Type B pancreatic cell (in vitro differentiated cells): ENCODE measurements at regions not wholly inside any gene's neighbourhood (a gene's known extent, or its start where the extent isn't known, plus 50 kb on each side); places are given as distances from the start of the nearest gene placed in this dataset.

Experiments
- DNase-seq: peaks from one replicate; pipeline ENCODE4 v3.0.0; 2021; ENCODE audit warnings: mixed read lengths; ENCODE audit not compliant: unreplicated experiment; ENCODE audit errors: extremely low spot score
- H3K27ac Mint-ChIP-seq: 2 replicates; pipeline ENCODE4 v1.8.0; 2021; ENCODE audit warnings: mild to moderate bottlenecking, mixed read lengths
- H3K27me3 Mint-ChIP-seq: 2 replicates; pipeline ENCODE4 v1.8.0; 2021; ENCODE audit warnings: mixed read lengths
- H3K36me3 Mint-ChIP-seq: 2 replicates; pipeline ENCODE4 v1.8.0; 2021; ENCODE audit warnings: mixed read lengths
- H3K4me1 Mint-ChIP-seq: one replicate; pipeline ENCODE4 v1.8.0; 2021; ENCODE audit warnings: mixed read lengths; ENCODE audit not compliant: unreplicated experiment
- H3K4me3 Mint-ChIP-seq: 2 replicates; pipeline ENCODE4 v1.8.0; 2021; ENCODE audit warnings: mild to moderate bottlenecking, mixed read lengths
- H3K9me3 Mint-ChIP-seq: 2 replicates; pipeline ENCODE4 v1.8.0; 2021; ENCODE audit warnings: mixed read lengths
- CTCF ChIP-seq: fragments of 200-600 bp; sonication (generic); conservative IDR thresholded peaks from 2 replicates; pipeline ENCODE4 v1.5.0; 2021; ENCODE audit warnings: antibody characterized with exemption, mild to moderate bottlenecking

- DNase-seq, result no peak
- TF ChIP-seq CTCF, result no peak
- Mint-ChIP-seq H3K9me3 (no peaks in the 10 kb centered on the region), H3K4me3 (no peak overlapping the region), H3K4me1 (peaks cover 13% of the 10 kb centered on the region), H3K27me3 (peaks cover 4% of the 10 kb centered on the region), H3K36me3 (no peaks in the 10 kb centered on the region), H3K27ac (no peak overlapping the region)
Measured at GRCh38 chr4:13966231-13967195, 339.0 kb upstream of the BOD1L1 start.

DNA sequence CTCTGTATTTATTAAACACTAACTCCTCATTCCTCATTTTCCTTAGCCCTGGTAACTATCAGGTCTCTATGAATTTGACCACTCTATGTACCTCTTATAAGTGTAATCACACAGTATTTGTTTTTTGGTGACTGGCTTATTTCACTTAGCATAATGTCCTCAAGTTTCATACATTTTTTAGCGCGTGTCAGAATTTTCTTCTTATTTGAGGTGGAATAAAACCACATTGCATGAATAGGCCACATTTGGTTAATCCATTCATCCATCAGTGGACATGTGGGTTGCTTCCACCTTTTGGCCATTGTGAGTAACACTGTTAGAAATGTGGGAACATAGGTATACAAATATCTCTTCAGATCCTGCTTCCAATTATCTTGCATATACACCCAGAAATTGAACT is 341.2 kb upstream of the BOD1L1 start:
- Mint-ChIP-seq H3K27ac (no peak overlapping the region), H3K4me1 (peaks cover 13% of the 10 kb centered on the region), H3K36me3 (no peaks in the 10 kb centered on the region), H3K27me3 (peaks cover 4% of the 10 kb centered on the region), H3K4me3 (no peak overlapping the region), H3K9me3 (no peaks in the 10 kb centered on the region)
- no peak for DNase-seq
- TF ChIP-seq CTCF, result no peak

- Mint-ChIP-seq H3K27me3 (no peaks in the 10 kb centered on the region), H3K36me3 (no peaks in the 10 kb centered on the region), H3K9me3 (no peaks in the 10 kb centered on the region), H3K4me1 (peaks cover 13% of the 10 kb centered on the region), H3K4me3 (no peak overlapping the region), H3K27ac (no peak overlapping the region)
- no peak for DNase-seq
- no peak for TF ChIP-seq CTCF
Measured at GRCh38 chr4:13970349-13970748, 342.8 kb upstream of the BOD1L1 start.

DNA sequence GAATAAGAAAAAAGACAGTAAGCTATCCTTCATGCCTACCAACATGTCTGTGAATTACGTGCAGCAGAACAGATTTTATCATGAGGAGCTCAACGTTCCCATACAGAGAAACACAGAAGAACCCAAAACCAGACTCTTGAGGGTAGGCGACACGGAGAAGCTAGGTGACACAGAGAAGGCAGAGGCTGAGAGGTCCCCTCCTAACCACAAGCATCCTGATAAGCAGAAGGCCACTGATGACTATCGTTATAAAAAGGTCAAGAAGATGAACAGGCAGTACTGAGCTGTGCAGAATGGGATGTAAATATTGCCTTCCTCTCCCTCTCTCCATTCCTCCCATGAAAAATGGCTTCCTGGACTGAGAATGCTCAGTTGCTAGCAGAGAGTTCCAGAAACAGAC is 350.2 kb upstream of the BOD1L1 start:
- Mint-ChIP-seq H3K27me3 (peaks cover 3% of the 10 kb centered on the region), H3K9me3 (no peaks in the 10 kb centered on the region), H3K27ac (no peak overlapping the region), H3K4me1 (no peaks in the 10 kb centered on the region), H3K36me3 (no peaks in the 10 kb centered on the region), H3K4me3 (no peak overlapping the region)
- DNase-seq, result no peak
- TF ChIP-seq CTCF, result no peak

GRCh38 chr4:13980317-13981310 is 353.1 kb upstream of the BOD1L1 start:
- Mint-ChIP-seq H3K27me3 (peaks cover 3% of the 10 kb centered on the region), H3K36me3 (no peaks in the 10 kb centered on the region), H3K9me3 (no peaks in the 10 kb centered on the region), H3K4me3 (no peak overlapping the region), H3K4me1 (no peaks in the 10 kb centered on the region), H3K27ac (no peak overlapping the region)
- no peak for DNase-seq
- TF ChIP-seq CTCF, result no peak
